Endothelial cell of umbilical vein (primary cell): ENCODE measurements at regions not wholly inside any gene's neighbourhood (a gene's known extent, or its start where the extent isn't known, plus 50 kb on each side); places are given as distances from the start of the nearest gene placed in this dataset.

ENCODE experiments used
- BruUV-seq: library from RNA; stranded (reverse); fragments of 400-500 nt; replicated peaks from 2 replicates; lab custom pipeline; 2021; lab: Mats Ljungman, UMichigan
- CTCF ChIA-PET: fragments of 300-600, 350-600 bp; sonication (Branson Sonifier 250); formaldehyde crosslinking; loops from one replicate; lab custom pipeline; 2021; ENCODE audit warnings: antibody characterized with exemption, inconsistent platforms; lab: Charles Lee
- POLR2A ChIA-PET: fragments of 300-600, 350-600 bp; sonication (Branson Sonifier 250); formaldehyde crosslinking; loops from one replicate; lab custom pipeline; 2021; ENCODE audit warnings: antibody characterized with exemption, inconsistent platforms; lab: Charles Lee
- DNase-seq: peaks from one replicate; pipeline ENCODE4 v3.0.0-alpha.2; 2011; ENCODE audit warnings: low read depth, low spot score
- FAIRE-seq: peaks from 2 replicates; lab custom pipeline; 2011; peaks lifted over from hg19 to GRCh38; lab: Jason Lieb, UNC
- H2AFZ ChIP-seq: 2 replicates; pipeline ENCODE4 v1.6.0; 2012; ENCODE audit warnings: low read depth, low read length, control low read depth, inconsistent platforms
- H3K27ac ChIP-seq: 2 replicates; pipeline ENCODE4 v1.5.1; 2011; ENCODE audit warnings: low read depth, mild to moderate bottlenecking, control low read depth, low read length, moderate library complexity; ENCODE audit not compliant: insufficient read depth
- H3K27me3 ChIP-seq, 2 experiments: 2 replicates each; pipeline versions ENCODE4 v1.6.0 to v1.6.1; 2011; ENCODE audit warnings: low read length in 2 of 2, mixed read lengths in 1 of 2; ENCODE audit not compliant: control insufficient read depth in 2 of 2, insufficient read depth in 2 of 2
- H3K36me3 ChIP-seq, 2 experiments: 2 replicates in 1 of 2; 3 replicates in 1 of 2; pipeline ENCODE4 v1.5.1; 2011; ENCODE audit warnings: low read length in 2 of 2, mild to moderate bottlenecking in 1 of 2, moderate library complexity in 1 of 2; ENCODE audit not compliant: control insufficient read depth in 2 of 2, insufficient read depth in 2 of 2; ENCODE audit errors: extremely low read depth in 1 of 2
- H3K4me1 ChIP-seq: 3 replicates; pipeline ENCODE4 v1.5.1; 2011; ENCODE audit warnings: mild to moderate bottlenecking, low read length; ENCODE audit not compliant: control insufficient read depth, insufficient read depth; ENCODE audit errors: extremely low read depth
- H3K4me2 ChIP-seq: 2 replicates; pipeline ENCODE4 v1.6.1; 2011; ENCODE audit warnings: low read length, control low read depth, mixed read lengths; ENCODE audit not compliant: insufficient read depth
- H3K4me3 ChIP-seq, 3 experiments: fragments of 200-600 bp in 1 of 3; sonication (generic), shearing (Covaris generic) in 1 of 3; replicated peaks in 1 of 3; 2 replicates each; pipeline ENCODE4 v1.5.1; 2011 to 2016; ENCODE audit warnings: control low read depth in 3 of 3, low read length in 3 of 3, mild to moderate bottlenecking in 2 of 3, inconsistent platforms in 1 of 3, low read depth in 1 of 3, moderate library complexity in 1 of 3; ENCODE audit not compliant: insufficient read depth in 1 of 3
- H3K79me2 ChIP-seq: 2 replicates; pipeline ENCODE4 v1.6.0; 2012; ENCODE audit warnings: low read length, inconsistent platforms; ENCODE audit not compliant: control insufficient read depth, insufficient read depth
- H3K9ac ChIP-seq: replicated peaks from 2 replicates; pipeline ENCODE3; 2011; ENCODE audit warnings: low read length, control low read depth; ENCODE audit not compliant: insufficient read depth; ENCODE audit errors: extremely low read depth
- H3K9me1 ChIP-seq: replicated peaks from 3 replicates; pipeline ENCODE4 v1.6.0; 2011; ENCODE audit warnings: mild to moderate bottlenecking, low read length; ENCODE audit not compliant: control insufficient read depth, insufficient read depth; ENCODE audit errors: extremely low read depth
- H3K9me3 ChIP-seq: replicated peaks from 2 replicates; pipeline ENCODE4 v1.5.1; 2012; ENCODE audit warnings: low read length, inconsistent platforms; ENCODE audit not compliant: control insufficient read depth, insufficient read depth
- H4K20me1 ChIP-seq: replicated peaks from 2 replicates; pipeline ENCODE3; 2011; ENCODE audit warnings: mild to moderate bottlenecking, low read length; ENCODE audit not compliant: control insufficient read depth, insufficient read depth; ENCODE audit errors: extremely low read depth
- EZH2 ChIP-seq: IDR thresholded peaks from 2 replicates; pipeline ENCODE4 v1.6.1; 2012; ENCODE audit warnings: borderline replicate concordance, low read depth, mild to moderate bottlenecking, moderate library complexity, low read length, inconsistent platforms; ENCODE audit not compliant: severe bottlenecking
- FOS ChIP-seq: IDR thresholded peaks from 2 replicates; pipeline ENCODE4 v1.6.1; 2011; ENCODE audit warnings: mild to moderate bottlenecking, low read length, moderate library complexity, borderline replicate concordance; ENCODE audit not compliant: insufficient read depth
- GATA2 ChIP-seq: IDR thresholded peaks from 2 replicates; pipeline ENCODE4 v1.7.0; 2011; ENCODE audit warnings: low read depth, mild to moderate bottlenecking, moderate library complexity, mixed read lengths, low read length; ENCODE audit not compliant: insufficient read length, insufficient read depth
- JUN ChIP-seq: IDR thresholded peaks from 2 replicates; pipeline ENCODE4 v1.6.1; 2011; ENCODE audit warnings: borderline replicate concordance, low read depth; ENCODE audit not compliant: insufficient read length, insufficient read depth
- MYC ChIP-seq: IDR thresholded peaks from one replicate; pipeline ENCODE4 v1.6.1; 2011; ENCODE audit warnings: mild to moderate bottlenecking, low read depth, low read length
- POLR2A ChIP-seq: IDR thresholded peaks from 2 replicates; pipeline ENCODE4 v1.6.1; 2012; ENCODE audit warnings: low read depth, mild to moderate bottlenecking, control low read depth, low read length
- POLR2AphosphoS5 ChIP-seq: IDR thresholded peaks from 2 replicates; pipeline ENCODE4 v1.6.1; 2012; ENCODE audit warnings: low read depth, mild to moderate bottlenecking, control low read depth, low read length, moderate library complexity; ENCODE audit not compliant: insufficient read depth
- dilution Hi-C: fragments of 300-500 bp; cut with MboI; formaldehyde crosslinking; loops from one replicate; pipeline ENCODE4 v1.15.0; 2019; ENCODE audit warnings: low sequenced_read_pairs; ENCODE audit not compliant: extremely low pct_ligation_motif_present
- intact Hi-C: fragments of 100-400 bp; cut with micrococcal nuclease; formaldehyde crosslinking; loops from one replicate; pipeline ENCODE4 v1.10.0; 2022
- TF ChIP-seq, protein P1 (sequence below): IDR thresholded peaks from 2 replicates; pipeline ENCODE4 v1.6.1; 2011; ENCODE audit not compliant: insufficient read depth, insufficient read length
- TF ChIP-seq, protein P2 (sequence below), 2 donors: IDR thresholded peaks; 1 replicate in 1 of 2; 2 replicates in 1 of 2; pipeline ENCODE4 v1.5.1; 2011; ENCODE audit warnings: low read length in 2 of 2, mild to moderate bottlenecking in 2 of 2, moderate library complexity in 2 of 2, control low read depth in 1 of 2, inconsistent platforms in 1 of 2, low read depth in 1 of 2; ENCODE audit not compliant: insufficient read depth in 1 of 2; ENCODE audit errors: extremely low read depth in 1 of 2

DNA sequence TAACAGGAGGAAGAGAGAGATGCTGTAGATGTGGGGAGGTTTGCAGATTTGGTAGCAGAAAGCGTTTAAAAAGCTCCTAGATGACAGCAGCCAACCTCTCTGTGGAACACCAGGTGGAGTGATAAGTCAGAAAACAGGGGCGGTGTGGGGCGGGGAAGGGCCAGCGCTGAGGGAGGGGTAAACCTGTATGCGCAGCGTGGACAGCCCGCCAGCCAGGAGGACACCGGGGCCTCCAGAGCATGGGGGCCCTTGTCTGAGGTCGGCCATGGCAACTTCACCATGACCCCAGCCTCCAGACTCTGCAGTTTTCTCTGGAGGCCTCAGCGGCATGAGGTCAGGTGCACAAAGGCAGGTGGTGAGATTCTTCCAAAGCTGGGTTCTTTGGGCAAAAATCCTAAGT lies 423.7 kb downstream of the BRD1 start:
- Histone ChIP-seq H3K4me1 (no peaks in the 10 kb centered on the region), H3K9me1 (no peaks in the 10 kb centered on the region), H3K79me2 (no peaks in the 10 kb centered on the region), H3K9ac (no peak overlapping the region), H3K4me3 (no peak overlapping the region), H3K36me3 (no peaks in the 10 kb centered on the region), H4K20me1 (no peaks in the 10 kb centered on the region), H2AFZ (no peak overlapping the region), H3K27ac (no peak overlapping the region), H3K4me2 (no peak overlapping the region), H3K9me3 (no peaks in the 10 kb centered on the region), H3K27me3 (no peaks in the 10 kb centered on the region)
- TF ChIP-seq, protein P1, sequence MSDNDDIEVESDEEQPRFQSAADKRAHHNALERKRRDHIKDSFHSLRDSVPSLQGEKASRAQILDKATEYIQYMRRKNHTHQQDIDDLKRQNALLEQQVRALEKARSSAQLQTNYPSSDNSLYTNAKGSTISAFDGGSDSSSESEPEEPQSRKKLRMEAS: no peak
- TF ChIP-seq POLR2AphosphoS5: no peak
- no peak for TF ChIP-seq POLR2A
- no peak for TF ChIP-seq EZH2
- TF ChIP-seq FOS: no peak
- TF ChIP-seq, protein P2, sequence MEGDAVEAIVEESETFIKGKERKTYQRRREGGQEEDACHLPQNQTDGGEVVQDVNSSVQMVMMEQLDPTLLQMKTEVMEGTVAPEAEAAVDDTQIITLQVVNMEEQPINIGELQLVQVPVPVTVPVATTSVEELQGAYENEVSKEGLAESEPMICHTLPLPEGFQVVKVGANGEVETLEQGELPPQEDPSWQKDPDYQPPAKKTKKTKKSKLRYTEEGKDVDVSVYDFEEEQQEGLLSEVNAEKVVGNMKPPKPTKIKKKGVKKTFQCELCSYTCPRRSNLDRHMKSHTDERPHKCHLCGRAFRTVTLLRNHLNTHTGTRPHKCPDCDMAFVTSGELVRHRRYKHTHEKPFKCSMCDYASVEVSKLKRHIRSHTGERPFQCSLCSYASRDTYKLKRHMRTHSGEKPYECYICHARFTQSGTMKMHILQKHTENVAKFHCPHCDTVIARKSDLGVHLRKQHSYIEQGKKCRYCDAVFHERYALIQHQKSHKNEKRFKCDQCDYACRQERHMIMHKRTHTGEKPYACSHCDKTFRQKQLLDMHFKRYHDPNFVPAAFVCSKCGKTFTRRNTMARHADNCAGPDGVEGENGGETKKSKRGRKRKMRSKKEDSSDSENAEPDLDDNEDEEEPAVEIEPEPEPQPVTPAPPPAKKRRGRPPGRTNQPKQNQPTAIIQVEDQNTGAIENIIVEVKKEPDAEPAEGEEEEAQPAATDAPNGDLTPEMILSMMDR (IDR thresholded peaks at IDR 0.05; ENCODE audit: extremely low read depth in 1 of 2, insufficient read depth in 1 of 2, low read depth in 1 of 2, low read length in 2 of 2): no peak
- TF ChIP-seq GATA2: no peak
- TF ChIP-seq JUN: no peak
- TF ChIP-seq MYC: no peak
- ChIA-PET POLR2A (no interaction called here), CTCF (no interaction called here)
- DNase-seq: no peak
- no TSS peak for BruUV-seq
- intact Hi-C loops: no loop called here
- dilution Hi-C loops: no loop called here
- no peak for FAIRE-seq
